HCT116 (cell line): ENCODE measurements at regions not wholly inside any gene's neighbourhood (a gene's known extent, or its start where the extent isn't known, plus 50 kb on each side); places are given as distances from the start of the nearest gene placed in this dataset.

Experiments
- POLR2A ChIP-seq: IDR thresholded peaks from 2 replicates; pipeline ENCODE4 v1.7.0; 2011; ENCODE audit warnings: borderline replicate concordance; ENCODE audit not compliant: insufficient read depth, insufficient read length; ENCODE audit errors: extremely low read depth
- POLR2AphosphoS5 ChIP-seq: IDR thresholded peaks from 2 replicates; pipeline ENCODE4 v1.6.1; 2011; ENCODE audit warnings: mild to moderate bottlenecking, low read depth, low read length, moderate library complexity
- SRF ChIP-seq: IDR thresholded peaks from 2 replicates; pipeline ENCODE4 v1.6.1; 2012; ENCODE audit warnings: low read depth
- TCF7L2 ChIP-seq: IDR thresholded peaks from 2 replicates; pipeline ENCODE4 v1.7.0; 2011; ENCODE audit warnings: borderline replicate concordance, inconsistent platforms; ENCODE audit not compliant: insufficient read depth, insufficient read length; ENCODE audit errors: extremely low read depth
- TF ChIP-seq, protein P1 (sequence below), 3 experiments: fragments of 200-600 bp in 1 of 3; sonication (generic) in 1 of 3; IDR thresholded peaks in 2 of 3; conservative IDR thresholded peaks in 1 of 3; 2 replicates each; pipeline ENCODE4 v1.5.1; 2012 to 2017; ENCODE audit warnings: low read depth in 2 of 3, low read length in 2 of 3, antibody characterized with exemption in 1 of 3, borderline replicate concordance in 1 of 3, control low read depth in 1 of 3, mild to moderate bottlenecking in 1 of 3, mixed read lengths in 1 of 3, mixed run types in 1 of 3, moderate library complexity in 1 of 3; ENCODE audit not compliant: insufficient read depth in 1 of 3
- TF ChIP-seq, protein P2 (sequence below): IDR thresholded peaks from 2 replicates; pipeline ENCODE4 v1.6.1; 2012; ENCODE audit warnings: low read depth

DNA sequence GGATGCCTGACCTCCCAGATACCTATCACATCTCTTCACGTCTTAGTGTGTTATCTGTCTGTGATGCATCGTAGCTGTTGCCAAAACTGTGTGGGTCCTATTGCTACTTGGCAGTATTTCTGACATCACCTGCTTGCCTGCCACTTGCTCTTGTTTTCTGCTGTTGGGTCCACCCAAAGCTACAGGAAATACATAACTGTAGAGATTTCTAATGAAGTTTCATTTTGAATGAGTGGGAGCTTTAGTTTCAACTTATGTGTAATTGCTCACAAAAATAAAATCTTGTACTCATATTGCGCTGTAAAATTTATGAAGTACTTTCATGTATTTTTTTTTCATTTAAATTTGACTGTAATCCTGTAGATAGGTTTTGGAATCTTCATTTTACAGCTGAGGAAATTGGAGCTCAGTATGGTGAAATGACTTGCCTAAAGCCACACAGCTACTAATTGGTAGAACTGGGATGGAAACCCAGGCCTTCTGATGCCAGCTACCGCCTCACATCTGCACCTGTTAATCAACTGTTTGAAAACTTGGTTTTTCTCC, 113.6 kb upstream of the MAN1A1 start:
- TF ChIP-seq POLR2AphosphoS5: no peak
- TF ChIP-seq, protein P1, sequence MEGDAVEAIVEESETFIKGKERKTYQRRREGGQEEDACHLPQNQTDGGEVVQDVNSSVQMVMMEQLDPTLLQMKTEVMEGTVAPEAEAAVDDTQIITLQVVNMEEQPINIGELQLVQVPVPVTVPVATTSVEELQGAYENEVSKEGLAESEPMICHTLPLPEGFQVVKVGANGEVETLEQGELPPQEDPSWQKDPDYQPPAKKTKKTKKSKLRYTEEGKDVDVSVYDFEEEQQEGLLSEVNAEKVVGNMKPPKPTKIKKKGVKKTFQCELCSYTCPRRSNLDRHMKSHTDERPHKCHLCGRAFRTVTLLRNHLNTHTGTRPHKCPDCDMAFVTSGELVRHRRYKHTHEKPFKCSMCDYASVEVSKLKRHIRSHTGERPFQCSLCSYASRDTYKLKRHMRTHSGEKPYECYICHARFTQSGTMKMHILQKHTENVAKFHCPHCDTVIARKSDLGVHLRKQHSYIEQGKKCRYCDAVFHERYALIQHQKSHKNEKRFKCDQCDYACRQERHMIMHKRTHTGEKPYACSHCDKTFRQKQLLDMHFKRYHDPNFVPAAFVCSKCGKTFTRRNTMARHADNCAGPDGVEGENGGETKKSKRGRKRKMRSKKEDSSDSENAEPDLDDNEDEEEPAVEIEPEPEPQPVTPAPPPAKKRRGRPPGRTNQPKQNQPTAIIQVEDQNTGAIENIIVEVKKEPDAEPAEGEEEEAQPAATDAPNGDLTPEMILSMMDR (IDR thresholded peaks at IDR 0.05 in 2 of 3, conservative IDR thresholded peaks at IDR 0.05 in 1 of 3; ENCODE audit: borderline replicate concordance in 1 of 3, insufficient read depth in 1 of 3, low read depth in 2 of 3, low read length in 2 of 3): no peak
- TF ChIP-seq SRF: no peak
- TF ChIP-seq, protein P2, sequence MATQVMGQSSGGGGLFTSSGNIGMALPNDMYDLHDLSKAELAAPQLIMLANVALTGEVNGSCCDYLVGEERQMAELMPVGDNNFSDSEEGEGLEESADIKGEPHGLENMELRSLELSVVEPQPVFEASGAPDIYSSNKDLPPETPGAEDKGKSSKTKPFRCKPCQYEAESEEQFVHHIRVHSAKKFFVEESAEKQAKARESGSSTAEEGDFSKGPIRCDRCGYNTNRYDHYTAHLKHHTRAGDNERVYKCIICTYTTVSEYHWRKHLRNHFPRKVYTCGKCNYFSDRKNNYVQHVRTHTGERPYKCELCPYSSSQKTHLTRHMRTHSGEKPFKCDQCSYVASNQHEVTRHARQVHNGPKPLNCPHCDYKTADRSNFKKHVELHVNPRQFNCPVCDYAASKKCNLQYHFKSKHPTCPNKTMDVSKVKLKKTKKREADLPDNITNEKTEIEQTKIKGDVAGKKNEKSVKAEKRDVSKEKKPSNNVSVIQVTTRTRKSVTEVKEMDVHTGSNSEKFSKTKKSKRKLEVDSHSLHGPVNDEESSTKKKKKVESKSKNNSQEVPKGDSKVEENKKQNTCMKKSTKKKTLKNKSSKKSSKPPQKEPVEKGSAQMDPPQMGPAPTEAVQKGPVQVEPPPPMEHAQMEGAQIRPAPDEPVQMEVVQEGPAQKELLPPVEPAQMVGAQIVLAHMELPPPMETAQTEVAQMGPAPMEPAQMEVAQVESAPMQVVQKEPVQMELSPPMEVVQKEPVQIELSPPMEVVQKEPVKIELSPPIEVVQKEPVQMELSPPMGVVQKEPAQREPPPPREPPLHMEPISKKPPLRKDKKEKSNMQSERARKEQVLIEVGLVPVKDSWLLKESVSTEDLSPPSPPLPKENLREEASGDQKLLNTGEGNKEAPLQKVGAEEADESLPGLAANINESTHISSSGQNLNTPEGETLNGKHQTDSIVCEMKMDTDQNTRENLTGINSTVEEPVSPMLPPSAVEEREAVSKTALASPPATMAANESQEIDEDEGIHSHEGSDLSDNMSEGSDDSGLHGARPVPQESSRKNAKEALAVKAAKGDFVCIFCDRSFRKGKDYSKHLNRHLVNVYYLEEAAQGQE: no peak
- no peak for TF ChIP-seq TCF7L2
- TF ChIP-seq POLR2A: no peak
